ENCODE measurements at regions not wholly inside any gene's neighbourhood (a gene's known extent, or its start where the extent isn't known, plus 50 kb on each side); places are given as distances from the start of the nearest gene placed in this dataset.

DNA sequence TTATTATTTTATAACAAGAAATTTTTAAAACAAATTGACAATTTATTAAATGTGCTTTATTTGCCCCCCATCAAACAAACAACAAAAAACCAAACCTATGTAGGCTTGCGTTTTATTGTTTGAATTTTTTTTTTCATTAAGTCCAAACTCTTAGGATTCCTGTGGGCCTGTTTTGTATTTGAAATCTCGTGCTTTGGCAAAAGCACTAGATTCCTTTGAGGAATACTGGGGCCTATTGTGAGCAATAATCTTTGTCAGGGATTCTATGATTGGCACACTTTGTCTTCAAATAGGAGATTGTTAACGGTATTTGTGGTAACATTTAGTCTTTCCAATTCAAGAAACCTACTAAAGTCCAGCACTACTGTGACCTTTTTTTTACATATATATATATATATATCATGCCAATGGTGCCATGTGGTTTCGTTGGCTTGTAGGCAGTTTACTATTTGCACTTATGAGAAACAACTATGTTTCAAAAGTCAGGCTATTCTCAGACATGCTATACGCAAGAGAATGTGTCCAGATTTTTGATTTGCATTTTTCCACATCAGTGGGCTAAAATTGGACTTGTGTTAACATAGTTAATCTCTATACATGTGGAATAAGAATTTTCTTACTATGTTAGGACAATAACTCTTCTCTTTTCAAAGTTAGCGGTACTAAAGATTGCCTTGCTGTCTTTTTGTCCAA lies 70.4 kb upstream of the GREM2 start:
- Histone ChIP-seq H4K20me1 (ENCODE audit: insufficient read depth, low read length) (no peaks in the 10 kb centered on the region), H4K8ac (ENCODE audit: low read depth in 2 of 2, low read length in 2 of 2) (no peak overlapping the region), H3K18ac (ENCODE audit: low read depth, low read length) (no peak overlapping the region), H2BK5ac (ENCODE audit: low read depth, low read length, poor library complexity, severe bottlenecking) (no peak overlapping the region), H2AK5ac (ENCODE audit: low read depth, low read length) (no peak overlapping the region), H3K27me3 (ENCODE audit: control insufficient read depth, insufficient read depth, low read length) (no peaks in the 10 kb centered on the region), H2BK20ac (ENCODE audit: low read depth, low read length) (no peak overlapping the region), H3K56ac (ENCODE audit: extremely low read depth, insufficient read depth, low read length) (no peak overlapping the region), H2BK15ac (ENCODE audit: low read depth, low read length) (no peak overlapping the region), H2AK9ac (replicated peaks; ENCODE audit: low read depth, low read length, poor library complexity) (no peak overlapping the region), H4K5ac (ENCODE audit: low read depth, low read length) (no peak overlapping the region), H2AFZ (replicated peaks; ENCODE audit: low read length, poor library complexity) (no peak overlapping the region), H3K4ac (ENCODE audit: low read depth, low read length) (no peak overlapping the region), H3K27ac (ENCODE audit: insufficient read depth, low read length) (no peak overlapping the region), H3K14ac (replicated peaks; ENCODE audit: low read depth, low read length) (no peak overlapping the region), H3K23ac (ENCODE audit: low read depth, low read length) (no peak overlapping the region), H3K79me1 (ENCODE audit: low read depth in 1 of 2, low read length in 2 of 2) (no peaks in the 10 kb centered on the region), H3K9ac (ENCODE audit: low read depth, low read length) (no peak overlapping the region), H3K9me1 (ENCODE audit: insufficient read depth, low read length) (no peaks in the 10 kb centered on the region), H3K36me3 (ENCODE audit: control insufficient read depth, insufficient read depth, low read length) (no peaks in the 10 kb centered on the region), H3K4me3 (ENCODE audit: insufficient read depth, low read depth, low read length) (no peak overlapping the region), H4K91ac (ENCODE audit: insufficient read depth, low read depth, low read length) (no peak overlapping the region), H3K4me2 (ENCODE audit: low read depth, low read length) (no peak overlapping the region), H2BK120ac (ENCODE audit: low read depth, low read length) (no peak overlapping the region), H3K4me1 (ENCODE audit: control insufficient read depth, insufficient read depth, low read length) (no peaks in the 10 kb centered on the region), H3K9me3 (ENCODE audit: control insufficient read depth, insufficient read depth, low read length) (0 out of 2 replicates have a peak, but pooled peaks cover 2% of the 10 kb centered on the region)
- TF ChIP-seq CEBPB (IDR thresholded peaks at IDR 0.05; ENCODE audit: low read depth, low read length) (no peak), POLR2A (IDR thresholded peaks at IDR 0.05; ENCODE audit: low read depth, low read length) (no peak), RFX5 (IDR thresholded peaks at IDR 0.05; ENCODE audit: low read depth, low read length) (no peak), MAFK (IDR thresholded peaks at IDR 0.05; ENCODE audit: low read depth, low read length) (no peak), MAZ (IDR thresholded peaks at IDR 0.05; ENCODE audit: borderline replicate concordance, low read depth, low read length) (no peak), SMC3 (IDR thresholded peaks at IDR 0.05; ENCODE audit: low read depth, low read length) (no peak), NFE2L2 (IDR thresholded peaks at IDR 0.05; ENCODE audit: low read depth, low read length) (no peak), RAD21 (IDR thresholded peaks at IDR 0.05; ENCODE audit: low read length) (no peak), RCOR1 (IDR thresholded peaks at IDR 0.05; ENCODE audit: insufficient replicate concordance, low read length) (no peak), FOS (IDR thresholded peaks at IDR 0.05; ENCODE audit: low read depth, low read length) (no peak), CHD1 (IDR thresholded peaks at IDR 0.05; ENCODE audit: low read depth, low read length) (no peak), BHLHE40 (IDR thresholded peaks at IDR 0.05; ENCODE audit: low read depth, low read length) (no peak), MXI1 (IDR thresholded peaks at IDR 0.05; ENCODE audit: borderline replicate concordance, low read depth, low read length) (no peak)
- TF ChIP-seq, protein P1, sequence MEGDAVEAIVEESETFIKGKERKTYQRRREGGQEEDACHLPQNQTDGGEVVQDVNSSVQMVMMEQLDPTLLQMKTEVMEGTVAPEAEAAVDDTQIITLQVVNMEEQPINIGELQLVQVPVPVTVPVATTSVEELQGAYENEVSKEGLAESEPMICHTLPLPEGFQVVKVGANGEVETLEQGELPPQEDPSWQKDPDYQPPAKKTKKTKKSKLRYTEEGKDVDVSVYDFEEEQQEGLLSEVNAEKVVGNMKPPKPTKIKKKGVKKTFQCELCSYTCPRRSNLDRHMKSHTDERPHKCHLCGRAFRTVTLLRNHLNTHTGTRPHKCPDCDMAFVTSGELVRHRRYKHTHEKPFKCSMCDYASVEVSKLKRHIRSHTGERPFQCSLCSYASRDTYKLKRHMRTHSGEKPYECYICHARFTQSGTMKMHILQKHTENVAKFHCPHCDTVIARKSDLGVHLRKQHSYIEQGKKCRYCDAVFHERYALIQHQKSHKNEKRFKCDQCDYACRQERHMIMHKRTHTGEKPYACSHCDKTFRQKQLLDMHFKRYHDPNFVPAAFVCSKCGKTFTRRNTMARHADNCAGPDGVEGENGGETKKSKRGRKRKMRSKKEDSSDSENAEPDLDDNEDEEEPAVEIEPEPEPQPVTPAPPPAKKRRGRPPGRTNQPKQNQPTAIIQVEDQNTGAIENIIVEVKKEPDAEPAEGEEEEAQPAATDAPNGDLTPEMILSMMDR (conservative IDR thresholded peaks at IDR 0.05; ENCODE audit: low read depth, low read length) = no peak
- TF ChIP-seq, protein P2, sequence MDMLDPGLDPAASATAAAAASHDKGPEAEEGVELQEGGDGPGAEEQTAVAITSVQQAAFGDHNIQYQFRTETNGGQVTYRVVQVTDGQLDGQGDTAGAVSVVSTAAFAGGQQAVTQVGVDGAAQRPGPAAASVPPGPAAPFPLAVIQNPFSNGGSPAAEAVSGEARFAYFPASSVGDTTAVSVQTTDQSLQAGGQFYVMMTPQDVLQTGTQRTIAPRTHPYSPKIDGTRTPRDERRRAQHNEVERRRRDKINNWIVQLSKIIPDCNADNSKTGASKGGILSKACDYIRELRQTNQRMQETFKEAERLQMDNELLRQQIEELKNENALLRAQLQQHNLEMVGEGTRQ (IDR thresholded peaks at IDR 0.05; ENCODE audit: low read depth, low read length) = no peak
- TF ChIP-seq, protein P3, sequence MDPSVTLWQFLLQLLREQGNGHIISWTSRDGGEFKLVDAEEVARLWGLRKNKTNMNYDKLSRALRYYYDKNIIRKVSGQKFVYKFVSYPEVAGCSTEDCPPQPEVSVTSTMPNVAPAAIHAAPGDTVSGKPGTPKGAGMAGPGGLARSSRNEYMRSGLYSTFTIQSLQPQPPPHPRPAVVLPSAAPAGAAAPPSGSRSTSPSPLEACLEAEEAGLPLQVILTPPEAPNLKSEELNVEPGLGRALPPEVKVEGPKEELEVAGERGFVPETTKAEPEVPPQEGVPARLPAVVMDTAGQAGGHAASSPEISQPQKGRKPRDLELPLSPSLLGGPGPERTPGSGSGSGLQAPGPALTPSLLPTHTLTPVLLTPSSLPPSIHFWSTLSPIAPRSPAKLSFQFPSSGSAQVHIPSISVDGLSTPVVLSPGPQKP (IDR thresholded peaks at IDR 0.05; ENCODE audit: borderline replicate concordance, low read depth, low read length) = no peak
- dilution Hi-C loops (cut with HindIII; ENCODE audit: low sequenced_read_pairs, unreplicated experiment) = no loop called here
- BruUV-seq (replicated peaks) = no TSS peak
- intact Hi-C loops (cut with micrococcal nuclease) = no loop called here
- no peak for ATAC-seq (ENCODE audit: low read depth)
- in situ Hi-C loops (cut with MboI; ENCODE audit: low sequenced_read_pairs) = loop anchor here (25.0 kb wide), 1 partner anchor 220 kb away; no protein-coding TSS in a partner anchor
- ChIA-PET POLR2A (ENCODE audit: unreplicated experiment) (no interaction called here), CTCF (no interaction called here)
- no peak for DNase-seq
- no CpG with 5 or more reads among the region's 6 CpGs for WGBS, 2 experiments (ENCODE audit: extremely low coverage in 2 of 2, insufficient read length in 1 of 2)
